Muscle layer of colon (tissue), 2 donors: ENCODE measurements at regions not wholly inside any gene's neighbourhood (a gene's known extent, or its start where the extent isn't known, plus 50 kb on each side); places are given as distances from the start of the nearest gene placed in this dataset.
A peak's percentile ranks its signal among the peaks of the same experiment; 100 is the strongest.

Experiments
- H3K27ac ChIP-seq: one replicate; pipeline ENCODE4 v1.7.0; 2013; ENCODE audit warnings: low read depth, mild to moderate bottlenecking, low read length, moderate library complexity
- H3K27me3 ChIP-seq, 2 donors: one replicate each; pipeline ENCODE4 v1.7.0; 2013; ENCODE audit warnings: low read length in 2 of 2, mild to moderate bottlenecking in 2 of 2; ENCODE audit not compliant: insufficient read depth in 2 of 2, control insufficient read depth in 1 of 2
- H3K36me3 ChIP-seq: one replicate; pipeline ENCODE4 v1.7.0; 2013; ENCODE audit warnings: mild to moderate bottlenecking, low read length; ENCODE audit not compliant: insufficient read depth
- H3K4me1 ChIP-seq: one replicate; pipeline ENCODE4 v1.7.0; 2013; ENCODE audit warnings: mild to moderate bottlenecking, low read length; ENCODE audit not compliant: insufficient read depth
- H3K4me3 ChIP-seq, 2 donors: one replicate each; pipeline ENCODE4 v1.7.0; 2013; ENCODE audit warnings: low read length in 2 of 2, low read depth in 1 of 2, mild to moderate bottlenecking in 1 of 2, moderate library complexity in 1 of 2
- H3K9ac ChIP-seq: one replicate; pipeline ENCODE4 v1.7.0; 2013; ENCODE audit warnings: low read length
- H3K9me3 ChIP-seq: one replicate; pipeline ENCODE4 v1.7.0; 2013; ENCODE audit warnings: mild to moderate bottlenecking, low read length
- donor health status: abdominal sarcoma.
- donor health status: Adenocarcinoma of cecum.

- no peaks in the 10 kb centered on the region for H3K36me3 ChIP-seq
- H3K9ac ChIP-seq: no peak overlapping the region
- no peaks in the 10 kb centered on the region for H3K27me3 ChIP-seq
- H3K4me1 ChIP-seq: no peaks in the 10 kb centered on the region
- no peak overlapping the region for H3K27ac ChIP-seq
- no peaks in the 10 kb centered on the region for H3K9me3 ChIP-seq
- no peak overlapping the region for H3K4me3 ChIP-seq
Measured at GRCh38 chr10:88147000-88147798, 283.8 kb downstream of the PTEN start.

GRCh38 chr10:88149906-88150305 lies 286.5 kb downstream of the PTEN start:
- Histone ChIP-seq H3K27me3 (no peaks in the 10 kb centered on the region), H3K4me1 (no peaks in the 10 kb centered on the region), H3K4me3 (no peak overlapping the region), H3K9ac (no peak overlapping the region), H3K27ac (no peak overlapping the region), H3K36me3 (no peaks in the 10 kb centered on the region), H3K9me3 (no peaks in the 10 kb centered on the region)

DNA sequence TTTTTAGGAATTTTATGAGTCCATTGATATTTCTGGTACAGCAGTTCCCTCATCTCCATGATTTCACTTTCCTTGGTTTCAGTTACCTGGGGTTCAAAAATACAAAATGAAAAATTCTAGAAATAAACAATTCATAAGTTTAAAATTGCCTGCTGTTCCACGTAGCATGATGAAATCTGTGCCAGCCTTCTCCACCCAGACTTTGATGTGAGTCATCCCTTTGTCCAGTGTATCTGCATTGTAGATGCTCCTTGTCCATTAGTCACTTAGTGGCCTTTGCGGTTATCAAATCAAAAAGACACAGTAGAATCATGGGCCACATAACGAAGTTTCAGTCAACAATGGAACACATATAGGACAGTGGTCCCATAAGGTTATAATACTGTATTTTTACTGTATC lies 286.9 kb downstream of the PTEN start:
- H3K4me3 ChIP-seq: no peak overlapping the region
- H3K27ac ChIP-seq: no peak overlapping the region
- H3K27me3 ChIP-seq: no peaks in the 10 kb centered on the region
- no peaks in the 10 kb centered on the region for H3K4me1 ChIP-seq
- H3K9me3 ChIP-seq: no peaks in the 10 kb centered on the region
- H3K9ac ChIP-seq: no peak overlapping the region
- no peaks in the 10 kb centered on the region for H3K36me3 ChIP-seq

GRCh38 chr10:88152728-88153133 lies 289.3 kb downstream of the PTEN start:
- H3K36me3 ChIP-seq: no peaks in the 10 kb centered on the region
- H3K4me3 ChIP-seq: no peak overlapping the region
- peaks cover 8% of the 10 kb centered on the region for H3K4me1 ChIP-seq
- no peaks in the 10 kb centered on the region for H3K27me3 ChIP-seq
- H3K9me3 ChIP-seq: no peaks in the 10 kb centered on the region
- no peak overlapping the region for H3K27ac ChIP-seq
- H3K9ac ChIP-seq: no peak overlapping the region

- H3K27ac ChIP-seq: no peak overlapping the region
- no peaks in the 10 kb centered on the region for H3K36me3 ChIP-seq
- no peaks in the 10 kb centered on the region for H3K27me3 ChIP-seq
- no peak overlapping the region for H3K4me3 ChIP-seq
- no peaks in the 10 kb centered on the region for H3K9me3 ChIP-seq
- peaks cover 21% of the 10 kb centered on the region for H3K4me1 ChIP-seq
- H3K9ac ChIP-seq: no peak overlapping the region
Measured at GRCh38 chr10:88154596-88155250, 291.3 kb downstream of the PTEN start.

- Histone ChIP-seq H3K9ac (no peak overlapping the region), H3K4me1 (peaks cover 21% of the 10 kb centered on the region), H3K36me3 (no peaks in the 10 kb centered on the region), H3K9me3 (no peaks in the 10 kb centered on the region), H3K27ac (no peak overlapping the region), H3K27me3 (no peaks in the 10 kb centered on the region), H3K4me3 (no peak overlapping the region)
Measured at GRCh38 chr10:88156341-88156740, 292.9 kb downstream of the PTEN start.

DNA sequence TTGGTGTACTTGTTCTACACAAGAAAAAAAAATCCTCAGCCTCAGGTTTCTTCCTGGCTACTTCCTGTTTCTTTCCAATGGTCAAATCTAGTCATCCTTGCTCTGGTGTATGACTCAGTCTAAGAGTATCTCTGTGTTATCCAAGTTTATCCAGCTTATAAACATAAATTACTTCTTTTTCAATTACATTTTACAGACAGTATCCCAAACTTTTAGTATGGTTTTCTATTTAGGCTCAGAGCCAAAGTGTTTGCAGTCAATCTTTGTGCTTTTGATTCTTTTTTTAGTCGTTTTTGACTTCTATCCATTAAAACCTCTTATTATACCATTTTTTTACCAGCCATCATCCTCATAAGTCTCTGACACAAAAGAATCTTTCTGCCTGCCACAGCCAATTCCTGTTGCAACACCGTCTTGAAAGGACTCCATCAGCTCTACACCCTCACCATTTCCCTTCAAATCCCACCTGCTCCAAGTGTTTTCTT lies 294.6 kb downstream of the PTEN start:
- peaks cover 21% of the 10 kb centered on the region for H3K4me1 ChIP-seq
- H3K36me3 ChIP-seq: no peaks in the 10 kb centered on the region
- no peaks in the 10 kb centered on the region for H3K27me3 ChIP-seq
- peak overlapping the region; percentile 59 for H3K27ac ChIP-seq
- no peak overlapping the region for H3K9ac ChIP-seq
- no peak overlapping the region for H3K4me3 ChIP-seq
- H3K9me3 ChIP-seq: no peaks in the 10 kb centered on the region

- Histone ChIP-seq H3K9ac (no peak overlapping the region), H3K9me3 (no peaks in the 10 kb centered on the region), H3K27me3 (no peaks in the 10 kb centered on the region), H3K4me1 (peaks cover 21% of the 10 kb centered on the region), H3K4me3 (no peak overlapping the region), H3K36me3 (no peaks in the 10 kb centered on the region), H3K27ac (peak overlapping the region; percentile 59)
Measured at GRCh38 chr10:88158526-88159122, 295.2 kb downstream of the PTEN start.

DNA sequence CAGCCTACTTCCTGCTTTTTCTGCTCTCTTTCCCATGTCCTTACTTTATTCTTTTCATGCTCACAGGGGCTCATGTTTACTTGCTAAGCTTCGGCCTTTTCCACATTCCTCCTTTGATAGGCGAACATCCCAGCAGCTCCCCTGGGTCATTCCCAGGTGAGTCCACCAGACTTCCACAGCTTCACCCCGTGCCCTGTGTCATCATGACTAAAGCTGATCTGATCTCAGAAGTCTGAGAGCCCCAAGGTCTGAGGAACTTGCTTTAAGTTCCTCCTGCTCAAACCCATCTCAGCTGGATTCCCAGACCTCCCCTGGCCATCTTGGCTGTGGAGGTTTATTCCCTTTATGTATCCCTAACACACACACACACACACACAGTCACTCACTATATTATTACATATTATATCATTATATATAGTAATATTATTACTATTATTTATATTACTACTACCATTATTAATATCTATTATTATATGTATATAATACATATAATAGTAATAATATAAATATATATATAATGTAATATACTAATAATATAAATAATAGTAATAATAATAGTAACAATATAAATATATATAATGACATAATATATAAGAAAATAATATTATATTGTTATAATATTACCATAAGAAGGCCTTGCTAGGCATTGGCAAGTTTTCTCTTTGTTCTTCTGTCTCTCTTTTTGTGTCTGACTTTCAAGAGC lies 295.9 kb downstream of the PTEN start:
- Histone ChIP-seq H3K27me3 (no peaks in the 10 kb centered on the region), H3K9ac (no peak overlapping the region), H3K4me3 (no peak overlapping the region), H3K9me3 (no peaks in the 10 kb centered on the region), H3K36me3 (no peaks in the 10 kb centered on the region), H3K27ac (no peak overlapping the region), H3K4me1 (peaks cover 21% of the 10 kb centered on the region)

DNA sequence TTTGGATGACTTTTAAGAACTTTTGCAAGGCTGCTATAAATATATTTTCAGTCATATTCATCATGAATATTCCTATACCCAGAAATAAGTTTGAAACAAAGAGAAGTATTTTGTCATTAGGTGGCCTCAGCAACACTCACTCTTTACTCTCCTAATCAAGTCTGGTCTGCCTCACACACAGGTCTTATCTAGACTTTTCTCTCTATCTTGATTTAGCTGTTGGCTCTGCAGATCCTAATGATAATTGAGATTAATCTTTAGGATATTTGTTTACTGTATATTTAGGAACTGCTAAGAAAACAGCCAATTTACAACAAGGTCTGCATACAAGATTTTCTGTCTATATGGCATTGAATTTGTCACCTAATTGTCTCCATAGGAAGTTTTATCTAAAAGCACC lies 297.6 kb downstream of the PTEN start:
- Histone ChIP-seq H3K27ac (no peak overlapping the region), H3K9ac (no peak overlapping the region), H3K4me3 (no peak overlapping the region), H3K36me3 (no peaks in the 10 kb centered on the region), H3K4me1 (peaks cover 21% of the 10 kb centered on the region), H3K27me3 (no peaks in the 10 kb centered on the region), H3K9me3 (no peaks in the 10 kb centered on the region)

DNA sequence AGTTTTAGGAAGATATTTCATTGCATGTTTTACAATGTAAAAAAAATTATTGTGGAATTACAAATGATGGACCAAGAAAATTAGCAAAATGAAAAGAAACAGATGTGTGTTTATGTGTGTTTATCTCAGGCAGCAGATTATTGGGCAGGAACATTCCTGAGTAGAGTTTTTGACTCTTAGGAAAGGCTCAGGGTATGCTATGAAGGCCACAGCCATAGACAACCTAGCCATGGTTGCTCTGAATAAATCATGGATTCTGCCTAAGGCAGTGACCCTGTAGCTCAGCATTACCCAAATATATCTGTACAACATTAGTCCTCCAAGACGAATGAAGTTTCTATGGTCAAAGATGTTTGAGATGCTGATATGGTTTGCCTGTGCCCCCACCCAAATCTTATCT lies 298.3 kb downstream of the PTEN start:
- Histone ChIP-seq H3K9ac (no peak overlapping the region), H3K27ac (no peak overlapping the region), H3K9me3 (no peaks in the 10 kb centered on the region), H3K36me3 (no peaks in the 10 kb centered on the region), H3K4me3 (no peak overlapping the region), H3K4me1 (peaks cover 21% of the 10 kb centered on the region), H3K27me3 (no peaks in the 10 kb centered on the region)
